ENCODE measurements at regions not wholly inside any gene's neighbourhood (a gene's known extent, or its start where the extent isn't known, plus 50 kb on each side); places are given as distances from the start of the nearest gene placed in this dataset.

DNA sequence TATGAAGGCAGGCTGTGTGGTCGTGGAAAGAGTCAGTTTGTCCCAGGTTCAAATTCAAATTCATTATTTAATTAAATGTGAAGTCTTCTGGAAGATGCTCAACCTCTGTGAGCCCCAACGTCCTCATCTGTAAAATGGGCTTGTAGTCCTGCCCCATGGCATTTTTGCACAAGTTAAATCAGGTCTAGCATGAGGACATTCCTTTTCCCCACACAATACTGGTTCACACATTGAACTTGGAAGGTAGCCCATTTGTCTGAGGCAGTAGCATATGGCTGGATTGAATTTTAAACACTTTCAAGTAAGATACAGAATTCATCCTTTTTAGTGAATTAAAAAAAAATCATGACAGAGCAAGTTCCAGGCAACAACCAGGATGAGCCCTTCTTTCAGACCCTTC lies 665.4 kb upstream of the HS6ST1 start:
- TF ChIP-seq JAZF1 (CRISPR knock-in tag; IDR thresholded peaks at IDR 0.05) (no peak), SMAD3 (CRISPR knock-in tag; IDR thresholded peaks at IDR 0.05; ENCODE audit: borderline replicate concordance) (no peak), SP1 (CRISPR knock-in tag; conservative IDR thresholded peaks at IDR 0.05) (no peak), ZNF671 (CRISPR knock-in tag; IDR thresholded peaks at IDR 0.05) (no peak), CREB1 (CRISPR knock-in tag; IDR thresholded peaks at IDR 0.05) (no peak), ZNF423 (CRISPR knock-in tag; IDR thresholded peaks at IDR 0.05) (no peak), CBFB (CRISPR knock-in tag; IDR thresholded peaks at IDR 0.05; ENCODE audit: low read depth) (no peak), SMAD4 (CRISPR knock-in tag; IDR thresholded peaks at IDR 0.05) (no peak), KAT7 (CRISPR knock-in tag; IDR thresholded peaks at IDR 0.05; ENCODE audit: borderline replicate concordance) (no peak)
- TF ChIP-seq, protein P1, sequence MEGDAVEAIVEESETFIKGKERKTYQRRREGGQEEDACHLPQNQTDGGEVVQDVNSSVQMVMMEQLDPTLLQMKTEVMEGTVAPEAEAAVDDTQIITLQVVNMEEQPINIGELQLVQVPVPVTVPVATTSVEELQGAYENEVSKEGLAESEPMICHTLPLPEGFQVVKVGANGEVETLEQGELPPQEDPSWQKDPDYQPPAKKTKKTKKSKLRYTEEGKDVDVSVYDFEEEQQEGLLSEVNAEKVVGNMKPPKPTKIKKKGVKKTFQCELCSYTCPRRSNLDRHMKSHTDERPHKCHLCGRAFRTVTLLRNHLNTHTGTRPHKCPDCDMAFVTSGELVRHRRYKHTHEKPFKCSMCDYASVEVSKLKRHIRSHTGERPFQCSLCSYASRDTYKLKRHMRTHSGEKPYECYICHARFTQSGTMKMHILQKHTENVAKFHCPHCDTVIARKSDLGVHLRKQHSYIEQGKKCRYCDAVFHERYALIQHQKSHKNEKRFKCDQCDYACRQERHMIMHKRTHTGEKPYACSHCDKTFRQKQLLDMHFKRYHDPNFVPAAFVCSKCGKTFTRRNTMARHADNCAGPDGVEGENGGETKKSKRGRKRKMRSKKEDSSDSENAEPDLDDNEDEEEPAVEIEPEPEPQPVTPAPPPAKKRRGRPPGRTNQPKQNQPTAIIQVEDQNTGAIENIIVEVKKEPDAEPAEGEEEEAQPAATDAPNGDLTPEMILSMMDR (IDR thresholded peaks at IDR 0.05): no peak
- TF ChIP-seq, protein P2, sequence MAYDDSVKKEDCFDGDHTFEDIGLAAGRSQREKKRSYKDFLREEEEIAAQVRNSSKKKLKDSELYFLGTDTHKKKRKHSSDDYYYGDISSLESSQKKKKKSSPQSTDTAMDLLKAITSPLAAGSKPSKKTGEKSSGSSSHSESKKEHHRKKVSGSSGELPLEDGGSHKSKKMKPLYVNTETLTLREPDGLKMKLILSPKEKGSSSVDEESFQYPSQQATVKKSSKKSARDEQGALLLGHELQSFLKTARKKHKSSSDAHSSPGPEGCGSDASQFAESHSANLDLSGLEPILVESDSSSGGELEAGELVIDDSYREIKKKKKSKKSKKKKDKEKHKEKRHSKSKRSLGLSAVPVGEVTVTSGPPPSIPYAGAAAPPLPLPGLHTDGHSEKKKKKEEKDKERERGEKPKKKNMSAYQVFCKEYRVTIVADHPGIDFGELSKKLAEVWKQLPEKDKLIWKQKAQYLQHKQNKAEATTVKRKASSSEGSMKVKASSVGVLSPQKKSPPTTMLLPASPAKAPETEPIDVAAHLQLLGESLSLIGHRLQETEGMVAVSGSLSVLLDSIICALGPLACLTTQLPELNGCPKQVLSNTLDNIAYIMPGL (CRISPR knock-in tag; IDR thresholded peaks at IDR 0.05): no peak
- TF ChIP-seq, protein P3, sequence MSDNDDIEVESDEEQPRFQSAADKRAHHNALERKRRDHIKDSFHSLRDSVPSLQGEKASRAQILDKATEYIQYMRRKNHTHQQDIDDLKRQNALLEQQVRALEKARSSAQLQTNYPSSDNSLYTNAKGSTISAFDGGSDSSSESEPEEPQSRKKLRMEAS (CRISPR knock-in tag; IDR thresholded peaks at IDR 0.05): no peak
- TF ChIP-seq, protein P4, sequence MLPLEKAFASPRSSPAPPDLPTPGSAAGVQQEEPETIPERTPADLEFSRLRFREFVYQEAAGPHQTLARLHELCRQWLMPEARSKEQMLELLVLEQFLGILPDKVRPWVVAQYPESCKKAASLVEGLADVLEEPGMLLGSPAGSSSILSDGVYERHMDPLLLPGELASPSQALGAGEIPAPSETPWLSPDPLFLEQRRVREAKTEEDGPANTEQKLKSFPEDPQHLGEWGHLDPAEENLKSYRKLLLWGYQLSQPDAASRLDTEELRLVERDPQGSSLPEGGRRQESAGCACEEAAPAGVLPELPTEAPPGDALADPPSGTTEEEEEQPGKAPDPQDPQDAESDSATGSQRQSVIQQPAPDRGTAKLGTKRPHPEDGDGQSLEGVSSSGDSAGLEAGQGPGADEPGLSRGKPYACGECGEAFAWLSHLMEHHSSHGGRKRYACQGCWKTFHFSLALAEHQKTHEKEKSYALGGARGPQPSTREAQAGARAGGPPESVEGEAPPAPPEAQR (CRISPR knock-in tag; IDR thresholded peaks at IDR 0.05): no peak
